MM.1S (cell line): ENCODE measurements at regions not wholly inside any gene's neighbourhood (a gene's known extent, or its start where the extent isn't known, plus 50 kb on each side); places are given as distances from the start of the nearest gene placed in this dataset.
"Not testable (repeated sequence)": the region's sequence is repeated elsewhere in the genome, so short reads cannot be mapped to it uniquely, and the experiment has no call there.

Experiments used
- DNase-seq: peaks from one replicate; pipeline ENCODE4 v3.0.0-alpha.2; 2015
- H2AFZ ChIP-seq: fragments of 300-600 bp; sonication (generic); 2 replicates; pipeline ENCODE4 v1.6.0; 2016; ENCODE audit warnings: antibody characterized with exemption, low read length
- H3F3A ChIP-seq: fragments of 300-600 bp; sonication (generic); 2 replicates; pipeline ENCODE4 v1.6.1; 2016; ENCODE audit warnings: mild to moderate bottlenecking, antibody characterized with exemption, low read length, moderate library complexity, mixed read lengths; ENCODE audit not compliant: insufficient read depth
- H3K27ac ChIP-seq: fragments of 300-600 bp; sonication (generic); 2 replicates; pipeline ENCODE4 v1.5.1; 2016; ENCODE audit warnings: mild to moderate bottlenecking, low read length
- H3K27me3 ChIP-seq: fragments of 300-600 bp; sonication (generic); replicated peaks from 2 replicates; pipeline ENCODE4 v1.6.0; 2016; ENCODE audit warnings: low read length; ENCODE audit not compliant: insufficient read depth
- H3K36me3 ChIP-seq: fragments of 300-600 bp; sonication (generic); replicated peaks from 2 replicates; pipeline ENCODE4 v1.6.1; 2016; ENCODE audit warnings: mild to moderate bottlenecking, low read length, mixed read lengths; ENCODE audit not compliant: insufficient read depth
- H3K4me1 ChIP-seq: fragments of 300-600 bp; sonication (generic); 2 replicates; pipeline ENCODE4 v1.6.1; 2016; ENCODE audit warnings: low read length, mixed read lengths
- H3K4me2 ChIP-seq: fragments of 300-600 bp; sonication (generic); 2 replicates; pipeline ENCODE4 v1.6.0; 2016; ENCODE audit warnings: low read depth, low read length
- H3K4me3 ChIP-seq: fragments of 300-600 bp; sonication (generic); 2 replicates; pipeline ENCODE4 v1.5.1; 2016; ENCODE audit warnings: low read length, mixed read lengths
- H3K79me2 ChIP-seq: fragments of 300-600 bp; sonication (generic); 2 replicates; pipeline ENCODE4 v1.6.1; 2016; ENCODE audit warnings: mixed run types, low read length, mixed read lengths
- H3K9ac ChIP-seq: fragments of 300-600 bp; sonication (generic); 2 replicates; pipeline ENCODE4 v1.6.1; 2016; ENCODE audit warnings: low read length, mixed read lengths
- H3K9me2 ChIP-seq: fragments of 300-600 bp; sonication (generic); replicated peaks from 2 replicates; pipeline ENCODE4 v1.6.1; 2016; ENCODE audit warnings: mild to moderate bottlenecking, low read length, mixed read lengths; ENCODE audit not compliant: insufficient read depth
- H3K9me3 ChIP-seq: fragments of 300-600 bp; sonication (generic); replicated peaks from 2 replicates; pipeline ENCODE4 v1.6.1; 2016; ENCODE audit warnings: mild to moderate bottlenecking, low read length, mixed read lengths; ENCODE audit not compliant: insufficient read depth
- H4K20me1 ChIP-seq: fragments of 300-600 bp; sonication (generic); 2 replicates; pipeline ENCODE4 v1.6.1; 2016; ENCODE audit warnings: mild to moderate bottlenecking, low read length, moderate library complexity, mixed read lengths; ENCODE audit not compliant: insufficient read depth
- CTCF ChIP-seq: fragments of 300-600 bp; sonication (generic); IDR thresholded peaks from 2 replicates; pipeline ENCODE4 v1.5.1; 2016; ENCODE audit warnings: antibody characterized with exemption, low read length, mixed read lengths
- EZH2 ChIP-seq: fragments of 300-600 bp; sonication (generic); optimal IDR thresholded peaks from 2 replicates; pipeline ENCODE3; 2017; ENCODE audit warnings: low read depth, mild to moderate bottlenecking, antibody characterized with exemption, low read length, mixed read lengths
- EZH2phosphoT487 ChIP-seq: fragments of 300-600 bp; sonication (generic); IDR thresholded peaks from 2 replicates; pipeline ENCODE4 v1.6.1; 2018; ENCODE audit warnings: antibody characterized with exemption, low read length

- H2AFZ ChIP-seq, result no peak overlapping the region
- no peaks in the 10 kb centered on the region for H3F3A ChIP-seq
- no peak for DNase-seq
- H4K20me1 ChIP-seq, result no peaks in the 10 kb centered on the region
- no peaks in the 10 kb centered on the region for H3K9me3 ChIP-seq
- no peak overlapping the region for H3K4me3 ChIP-seq
- H3K9ac ChIP-seq, result no peak overlapping the region
- no peaks in the 10 kb centered on the region for H3K27me3 ChIP-seq
- no peaks in the 10 kb centered on the region for H3K9me2 ChIP-seq
- no peak for TF ChIP-seq CTCF
- TF ChIP-seq EZH2phosphoT487, result no peak
- TF ChIP-seq EZH2, result no peak
- H3K36me3 ChIP-seq, result no peaks in the 10 kb centered on the region
- H3K4me2 ChIP-seq, result no peak overlapping the region
- H3K79me2 ChIP-seq, result no peaks in the 10 kb centered on the region
- H3K4me1 ChIP-seq, result no peaks in the 10 kb centered on the region
- H3K27ac ChIP-seq, result no peak overlapping the region
Observed at GRCh38 chr12:83709899-83710298, 1023.2 kb downstream of the TMTC2 start.

- no peaks in the 10 kb centered on the region for H3F3A ChIP-seq
- H4K20me1 ChIP-seq, result no peaks in the 10 kb centered on the region
- no peak overlapping the region for H3K27ac ChIP-seq
- H3K4me3 ChIP-seq, result no peak overlapping the region
- H3K4me2 ChIP-seq, result no peak overlapping the region
- no peak overlapping the region for H2AFZ ChIP-seq
- DNase-seq, result no peak
- no peaks in the 10 kb centered on the region for H3K9me2 ChIP-seq
- H3K4me1 ChIP-seq, result no peaks in the 10 kb centered on the region
- TF ChIP-seq CTCF, result no peak
- TF ChIP-seq EZH2, result no peak
- no peak for TF ChIP-seq EZH2phosphoT487
- no peaks in the 10 kb centered on the region for H3K9me3 ChIP-seq
- no peaks in the 10 kb centered on the region for H3K27me3 ChIP-seq
- H3K9ac ChIP-seq, result no peak overlapping the region
- no peaks in the 10 kb centered on the region; the same call in 1 of the 2 replicates for H3K36me3 ChIP-seq
- H3K79me2 ChIP-seq, result no peaks in the 10 kb centered on the region
Observed at GRCh38 chr12:83700838-83701237, 1014.1 kb downstream of the TMTC2 start.

- H3K4me1 ChIP-seq, H3K27ac ChIP-seq, DNase-seq, H3F3A ChIP-seq, H3K9ac ChIP-seq, H4K20me1 ChIP-seq, H3K36me3 ChIP-seq, H3K27me3 ChIP-seq, H3K79me2 ChIP-seq, H2AFZ ChIP-seq, H3K4me3 ChIP-seq, H3K9me3 ChIP-seq, H3K9me2 ChIP-seq, H3K4me2 ChIP-seq: not testable (repeated sequence)
Observed at GRCh38 chr12:83696311-83696710, 1009.6 kb downstream of the TMTC2 start.

GRCh38 chr12:83691730-83692129, 1005.0 kb downstream of the TMTC2 start:
- no peak overlapping the region for H3K9ac ChIP-seq
- no peak for DNase-seq
- H4K20me1 ChIP-seq, result no peaks in the 10 kb centered on the region
- no peaks in the 10 kb centered on the region for H3K9me2 ChIP-seq
- H3F3A ChIP-seq, result no peaks in the 10 kb centered on the region
- H3K9me3 ChIP-seq, result no peaks in the 10 kb centered on the region
- no peaks in the 10 kb centered on the region for H3K79me2 ChIP-seq
- no peak for TF ChIP-seq EZH2
- TF ChIP-seq EZH2phosphoT487, result no peak
- TF ChIP-seq CTCF, result no peak
- H3K27ac ChIP-seq, result no peak overlapping the region
- no peaks in the 10 kb centered on the region for H3K4me1 ChIP-seq
- H3K4me2 ChIP-seq, result no peak overlapping the region
- H3K36me3 ChIP-seq, result no peaks in the 10 kb centered on the region
- no peak overlapping the region for H2AFZ ChIP-seq
- no peaks in the 10 kb centered on the region for H3K27me3 ChIP-seq
- H3K4me3 ChIP-seq, result no peak overlapping the region
